Activated naive CD4-positive, alpha-beta T cell (primary cell): ENCODE measurements at regions not wholly inside any gene's neighbourhood (a gene's known extent, or its start where the extent isn't known, plus 50 kb on each side); places are given as distances from the start of the nearest gene placed in this dataset.

ENCODE experiments used
- DNase-seq, 4 experiments: peaks; one replicate each; lab custom pipeline; 2025; lab: John Stamatoyannopoulos, UW

- DNase-seq: no peak
Measured at GRCh38 chr15:70505936-70506912, 257.1 kb downstream of the UACA start.

- no peak for DNase-seq
Measured at GRCh38 chr15:70505411-70505919, 257.9 kb downstream of the UACA start.

- DNase-seq: no peak
Measured at GRCh38 chr15:70504988-70505387, 258.4 kb downstream of the UACA start.

- DNase-seq: no peak
Measured at GRCh38 chr15:70504299-70504951, 258.9 kb downstream of the UACA start.

- no peak for DNase-seq
Measured at GRCh38 chr15:70503798-70504298, 259.5 kb downstream of the UACA start.

GRCh38 chr15:70503073-70503745 lies 260.1 kb downstream of the UACA start:
- DNase-seq: no peak

- DNase-seq: no peak
Measured at GRCh38 chr15:70502529-70502928, 260.8 kb downstream of the UACA start.

GRCh38 chr15:70501849-70502248 lies 261.5 kb downstream of the UACA start:
- DNase-seq: no peak

GRCh38 chr15:70501121-70501727 lies 262.1 kb downstream of the UACA start:
- DNase-seq: no peak

- no peak for DNase-seq
Measured at GRCh38 chr15:70499791-70500190, 263.6 kb downstream of the UACA start.

GRCh38 chr15:70498096-70498626 lies 265.2 kb downstream of the UACA start:
- no peak for DNase-seq

GRCh38 chr15:70497661-70498060 lies 265.7 kb downstream of the UACA start:
- no peak for DNase-seq

- no peak for DNase-seq
Measured at GRCh38 chr15:70495991-70496599, 267.3 kb downstream of the UACA start.

GRCh38 chr15:70494852-70495571 lies 268.3 kb downstream of the UACA start:
- DNase-seq: no peak

GRCh38 chr15:70494517-70494851 lies 268.9 kb downstream of the UACA start:
- DNase-seq: no peak

- no peak for DNase-seq
Measured at GRCh38 chr15:70493787-70494516, 269.4 kb downstream of the UACA start.

- no peak for DNase-seq
Measured at GRCh38 chr15:70493376-70493775, 270.0 kb downstream of the UACA start.

GRCh38 chr15:70492240-70493177 lies 270.8 kb downstream of the UACA start:
- peak in 2 of 4 experiments; percentile 40 to 63 for DNase-seq

GRCh38 chr15:70491641-70492040 lies 271.7 kb downstream of the UACA start:
- DNase-seq: no peak
